Keratinocyte (primary cell): ENCODE measurements at regions not wholly inside any gene's neighbourhood (a gene's known extent, or its start where the extent isn't known, plus 50 kb on each side); places are given as distances from the start of the nearest gene placed in this dataset.

Experiments used
- DNase-seq: peaks from one replicate; pipeline ENCODE4 v3.0.0-alpha.2; 2011; ENCODE audit warnings: low read depth, missing footprints, low spot score
- FAIRE-seq: peaks from 2 replicates; lab custom pipeline; 2011; peaks lifted over from hg19 to GRCh38; lab: Jason Lieb, UNC
- H2AFZ ChIP-seq: 2 replicates; pipeline ENCODE4 v1.6.0; 2012; ENCODE audit warnings: low read length, control low read depth, inconsistent platforms; ENCODE audit not compliant: control insufficient read depth
- H3K27ac ChIP-seq: 2 replicates; pipeline ENCODE4 v1.5.1; 2011; ENCODE audit warnings: low read length; ENCODE audit not compliant: control insufficient read depth, insufficient read depth
- H3K27me3 ChIP-seq: 3 replicates; pipeline ENCODE4 v1.6.0; 2011; ENCODE audit warnings: low read length; ENCODE audit not compliant: control insufficient read depth, insufficient read depth; ENCODE audit errors: extremely low read depth
- H3K36me3 ChIP-seq, 2 experiments: 2 replicates in 1 of 2; 3 replicates in 1 of 2; pipeline ENCODE4 v1.5.1; 2011; ENCODE audit warnings: low read length in 2 of 2, mild to moderate bottlenecking in 1 of 2; ENCODE audit not compliant: control insufficient read depth in 2 of 2, insufficient read depth in 2 of 2; ENCODE audit errors: extremely low read depth in 1 of 2
- H3K4me1 ChIP-seq: 3 replicates; pipeline ENCODE4 v1.5.1; 2011; ENCODE audit warnings: low read length; ENCODE audit not compliant: control insufficient read depth, insufficient read depth; ENCODE audit errors: extremely low read depth
- H3K4me2 ChIP-seq: 3 replicates; pipeline ENCODE4 v1.6.0; 2011; ENCODE audit warnings: low read depth, low read length; ENCODE audit not compliant: control insufficient read depth, insufficient read depth; ENCODE audit errors: extremely low read depth
- H3K4me3 ChIP-seq, 3 experiments: fragments of 200-600 bp in 1 of 3; sonication (generic) in 1 of 3; 2 replicates in 2 of 3; 3 replicates in 1 of 3; pipeline ENCODE4 v1.5.1; 2011 to 2016; ENCODE audit warnings: low read length in 3 of 3, mild to moderate bottlenecking in 3 of 3, control low read depth in 2 of 3, inconsistent platforms in 1 of 3, low read depth in 1 of 3, mixed read lengths in 1 of 3, mixed run types in 1 of 3, moderate library complexity in 1 of 3; ENCODE audit not compliant: control insufficient read depth in 2 of 3, insufficient read depth in 2 of 3; ENCODE audit errors: extremely low read depth in 1 of 3
- H3K79me2 ChIP-seq: 2 replicates; pipeline ENCODE4 v1.6.0; 2012; ENCODE audit warnings: low read length; ENCODE audit not compliant: control insufficient read depth, insufficient read depth
- H3K9ac ChIP-seq: 3 replicates; pipeline ENCODE4 v1.6.0; 2011; ENCODE audit warnings: low read length; ENCODE audit not compliant: control insufficient read depth, insufficient read depth; ENCODE audit errors: extremely low read depth
- H3K9me1 ChIP-seq: 3 replicates; pipeline ENCODE4 v1.6.0; 2011; ENCODE audit warnings: low read length; ENCODE audit not compliant: control insufficient read depth, insufficient read depth; ENCODE audit errors: extremely low read depth
- H3K9me3 ChIP-seq: 2 replicates; pipeline ENCODE4 v1.5.1; 2012; ENCODE audit warnings: low read depth, low read length; ENCODE audit not compliant: control insufficient read depth
- H4K20me1 ChIP-seq: 3 replicates; pipeline ENCODE4 v1.6.0; 2011; ENCODE audit warnings: low read length; ENCODE audit not compliant: control insufficient read depth, insufficient read depth; ENCODE audit errors: extremely low read depth
- CTCF ChIP-seq, 3 experiments: IDR thresholded peaks in 1 of 3; conservative IDR thresholded peaks in 1 of 3; optimal IDR thresholded peaks in 1 of 3; 2 replicates in 2 of 3; 3 replicates in 1 of 3; pipeline versions ENCODE3 to v1.5.1; 2011; ENCODE audit warnings: low read length in 3 of 3, mild to moderate bottlenecking in 3 of 3, moderate library complexity in 2 of 3, control low read depth in 1 of 3, inconsistent platforms in 1 of 3; ENCODE audit not compliant: insufficient read depth in 2 of 3; ENCODE audit errors: extremely low read depth in 1 of 3
- EZH2 ChIP-seq: IDR thresholded peaks from one replicate; pipeline ENCODE4 v1.6.1; 2012; ENCODE audit warnings: inconsistent platforms, mild to moderate bottlenecking, low read length, moderate library complexity
- dilution Hi-C: fragments of 300-500 bp; cut with MboI; formaldehyde crosslinking; loops from one replicate; pipeline ENCODE4 v1.7.0; 2020; ENCODE audit warnings: low sequenced_read_pairs; ENCODE audit not compliant: extremely low pct_ligation_motif_present

GRCh38 chr2:363824-364470, 76.1 kb upstream of the ALKAL2 start:
- no peak overlapping the region for H3K4me3 ChIP-seq
- no peaks in the 10 kb centered on the region for H4K20me1 ChIP-seq
- no peaks in the 10 kb centered on the region for H3K27me3 ChIP-seq
- no peaks in the 10 kb centered on the region for H3K79me2 ChIP-seq
- H3K9ac ChIP-seq: no peak overlapping the region
- no peak overlapping the region for H3K4me2 ChIP-seq
- DNase-seq (no peak), FAIRE-seq (no peak)
- H3K9me1 ChIP-seq: no peaks in the 10 kb centered on the region
- H2AFZ ChIP-seq: no peak overlapping the region
- no peaks in the 10 kb centered on the region for H3K36me3 ChIP-seq
- no peaks in the 10 kb centered on the region for H3K9me3 ChIP-seq
- TF ChIP-seq CTCF (optimal IDR thresholded peaks at IDR 0.05 in 1 of 3, IDR thresholded peaks at IDR 0.05 in 1 of 3, conservative IDR thresholded peaks at IDR 0.05 in 1 of 3; ENCODE audit: extremely low read depth in 1 of 3, insufficient read depth in 2 of 3, low read length in 3 of 3) (no peak), EZH2 (no peak)
- no peaks in the 10 kb centered on the region for H3K4me1 ChIP-seq
- no peak overlapping the region for H3K27ac ChIP-seq
- dilution Hi-C loops: no loop called here

- Histone ChIP-seq H3K9me1 (no peaks in the 10 kb centered on the region), H3K36me3 (no peaks in the 10 kb centered on the region), H4K20me1 (no peaks in the 10 kb centered on the region), H3K27ac (no peak overlapping the region), H3K9ac (no peak overlapping the region), H3K9me3 (no peaks in the 10 kb centered on the region), H3K4me1 (no peaks in the 10 kb centered on the region), H3K4me3 (no peak overlapping the region), H3K27me3 (no peaks in the 10 kb centered on the region), H2AFZ (no peak overlapping the region), H3K4me2 (no peak overlapping the region), H3K79me2 (no peaks in the 10 kb centered on the region)
- TF ChIP-seq CTCF (optimal IDR thresholded peaks at IDR 0.05 in 1 of 3, IDR thresholded peaks at IDR 0.05 in 1 of 3, conservative IDR thresholded peaks at IDR 0.05 in 1 of 3; ENCODE audit: extremely low read depth in 1 of 3, insufficient read depth in 2 of 3, low read length in 3 of 3) (no peak), EZH2 (no peak)
- FAIRE-seq: no peak
- no peak for DNase-seq
- dilution Hi-C loops: no loop called here
These were observed 75.0 kb upstream of the ALKAL2 start for GRCh38 chr2:362924-363323.
